KMS-11 (cell line): ENCODE measurements at regions not wholly inside any gene's neighbourhood (a gene's known extent, or its start where the extent isn't known, plus 50 kb on each side); places are given as distances from the start of the nearest gene placed in this dataset.

ENCODE experiments used
- H2AFZ ChIP-seq: fragments of 200-600 bp; sonication (generic); 2 replicates; pipeline ENCODE4 v1.6.1; 2016; ENCODE audit warnings: antibody characterized with exemption, mixed run types, low read depth
- H3K27ac ChIP-seq: fragments of 200-600 bp; sonication (generic); 2 replicates; pipeline ENCODE4 v1.6.1; 2016; ENCODE audit warnings: mild to moderate bottlenecking, mixed run types
- H3K27me3 ChIP-seq: fragments of 200-600 bp; sonication (generic); 2 replicates; pipeline ENCODE4 v1.6.1; 2017; ENCODE audit warnings: mild to moderate bottlenecking, low read depth, mixed run types, moderate library complexity; ENCODE audit not compliant: insufficient read depth
- H3K36me3 ChIP-seq: fragments of 200-600 bp; sonication (generic); 2 replicates; pipeline ENCODE4 v1.6.1; 2017; ENCODE audit warnings: mild to moderate bottlenecking, mixed run types; ENCODE audit not compliant: insufficient read depth
- H3K4me1 ChIP-seq: fragments of 200-600 bp; sonication (generic); 2 replicates; pipeline ENCODE4 v1.6.1; 2016; ENCODE audit warnings: mild to moderate bottlenecking, low read depth, mixed run types; ENCODE audit not compliant: poor library complexity, severe bottlenecking
- H3K4me2 ChIP-seq: fragments of 200-600 bp; sonication (generic); 2 replicates; pipeline ENCODE4 v1.7.0; 2016; ENCODE audit warnings: mild to moderate bottlenecking, mixed run types
- H3K4me3 ChIP-seq: fragments of 200-600 bp; sonication (generic); IDR thresholded peaks from 2 replicates; pipeline ENCODE4 v1.6.1; 2017; ENCODE audit warnings: low read depth, low read length, mixed read lengths; ENCODE audit not compliant: insufficient read depth
- H3K79me2 ChIP-seq: fragments of 200-600 bp; sonication (generic); 2 replicates; pipeline ENCODE4 v1.6.1; 2016; ENCODE audit warnings: low read depth, mixed run types; ENCODE audit not compliant: insufficient read depth
- H3K9ac ChIP-seq: fragments of 200-600 bp; sonication (generic); 2 replicates; pipeline ENCODE4 v1.6.1; 2016; ENCODE audit warnings: mild to moderate bottlenecking, mixed run types
- H4K20me1 ChIP-seq: fragments of 200-600 bp; sonication (generic); 2 replicates; pipeline ENCODE4 v1.6.1; 2016; ENCODE audit warnings: mild to moderate bottlenecking, mixed run types; ENCODE audit not compliant: insufficient read depth
- CTCF ChIP-seq: fragments of 200-600 bp; sonication (generic); conservative IDR thresholded peaks from 2 replicates; pipeline ENCODE4 v1.6.1; 2017; ENCODE audit warnings: low read depth, mild to moderate bottlenecking, antibody characterized with exemption, low read length, moderate library complexity, mixed read lengths

- H4K20me1 ChIP-seq = no peaks in the 10 kb centered on the region
- no peaks in the 10 kb centered on the region for H3K27me3 ChIP-seq
- H3K27ac ChIP-seq = no peak overlapping the region
- H3K4me1 ChIP-seq = no peaks in the 10 kb centered on the region
- no peak overlapping the region for H2AFZ ChIP-seq
- no peak overlapping the region for H3K9ac ChIP-seq
- 0 out of 2 replicates have a peak, but pooled peaks have one; percentile 15 for TF ChIP-seq CTCF
- no peak overlapping the region for H3K4me2 ChIP-seq
- H3K79me2 ChIP-seq = no peaks in the 10 kb centered on the region
- no peak overlapping the region for H3K4me3 ChIP-seq
- H3K36me3 ChIP-seq = no peaks in the 10 kb centered on the region
Measured at GRCh38 chr13:54185785-54186184, 1157.2 kb downstream of the OLFM4 start.

DNA sequence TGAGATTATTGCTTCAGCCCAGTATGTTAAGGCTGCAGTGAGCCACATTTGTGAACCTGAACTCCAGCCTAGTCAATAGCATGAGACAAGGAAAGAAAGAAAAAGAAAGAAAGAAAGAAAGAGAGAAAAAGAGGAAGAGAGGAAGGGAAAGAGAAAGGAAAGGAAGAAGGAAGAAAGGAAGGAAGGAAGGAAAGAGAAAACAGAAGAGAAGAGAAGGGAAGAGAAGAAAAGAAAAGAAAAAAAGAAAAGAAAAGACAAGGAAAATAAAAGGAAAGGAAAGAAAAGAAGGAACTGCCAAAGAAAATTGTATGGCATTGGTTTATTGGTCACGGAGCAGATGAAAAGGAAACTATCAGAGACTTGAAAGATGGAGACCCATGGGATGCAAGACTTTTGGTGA lies 1158.8 kb downstream of the OLFM4 start:
- no peaks in the 10 kb centered on the region for H4K20me1 ChIP-seq
- no peaks in the 10 kb centered on the region for H3K27me3 ChIP-seq
- TF ChIP-seq CTCF = no peak
- H3K36me3 ChIP-seq = no peaks in the 10 kb centered on the region
- H3K27ac ChIP-seq = no peak overlapping the region
- no peaks in the 10 kb centered on the region for H3K79me2 ChIP-seq
- H3K4me1 ChIP-seq = no peaks in the 10 kb centered on the region
- H3K4me2 ChIP-seq = no peak overlapping the region
- H3K4me3 ChIP-seq = no peak overlapping the region
- H3K9ac ChIP-seq = no peak overlapping the region
- no peak overlapping the region for H2AFZ ChIP-seq

DNA sequence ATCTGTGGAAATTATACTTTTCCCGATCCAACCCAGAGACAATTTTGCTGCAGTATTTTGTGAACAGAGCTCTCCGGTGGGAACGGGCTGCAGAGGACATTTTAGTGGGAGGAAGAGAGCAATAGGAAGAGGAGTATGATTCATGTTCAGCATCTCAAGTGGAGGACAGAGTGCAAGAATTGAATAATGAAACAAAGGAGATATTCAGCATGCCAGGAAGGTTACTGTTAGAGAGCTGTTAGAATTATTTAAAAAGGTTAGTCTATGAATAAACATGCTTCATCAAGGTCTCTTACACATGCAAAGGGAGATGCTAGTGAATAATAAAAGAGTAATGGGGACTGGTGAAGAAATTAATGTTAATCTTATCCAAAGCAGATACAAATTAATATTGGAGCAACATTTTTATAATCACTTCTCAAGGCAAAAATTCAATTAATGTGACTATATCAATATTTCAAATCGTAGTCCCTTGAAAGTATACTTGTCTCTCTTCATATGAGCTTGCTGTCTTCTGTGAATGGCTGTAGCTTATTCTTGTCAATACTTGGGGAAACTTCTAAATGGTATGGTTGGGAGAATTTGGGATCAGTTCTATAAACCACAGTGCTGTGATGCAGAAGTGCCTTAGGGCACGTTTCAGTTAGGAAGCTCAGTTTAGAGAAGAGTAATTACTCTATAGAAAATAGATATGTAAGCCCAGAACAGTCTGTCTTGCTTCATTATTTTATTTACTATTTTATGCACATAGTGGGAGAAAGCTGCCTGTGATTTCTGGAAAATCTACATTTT lies 1165.8 kb downstream of the OLFM4 start:
- Histone ChIP-seq H3K27me3 (no peaks in the 10 kb centered on the region), H3K4me1 (no peaks in the 10 kb centered on the region), H3K9ac (no peak overlapping the region), H4K20me1 (no peaks in the 10 kb centered on the region), H2AFZ (no peak overlapping the region), H3K27ac (no peak overlapping the region), H3K4me2 (no peak overlapping the region), H3K79me2 (no peaks in the 10 kb centered on the region), H3K4me3 (no peak overlapping the region), H3K36me3 (no peaks in the 10 kb centered on the region)
- no peak for TF ChIP-seq CTCF

GRCh38 chr13:54196684-54197083 lies 1168.1 kb downstream of the OLFM4 start:
- Histone ChIP-seq H3K9ac (no peak overlapping the region), H2AFZ (no peak overlapping the region), H3K27me3 (no peaks in the 10 kb centered on the region), H4K20me1 (no peaks in the 10 kb centered on the region), H3K27ac (no peak overlapping the region), H3K79me2 (no peaks in the 10 kb centered on the region), H3K36me3 (no peaks in the 10 kb centered on the region), H3K4me3 (no peak overlapping the region), H3K4me2 (no peak overlapping the region), H3K4me1 (no peaks in the 10 kb centered on the region)
- no peak for TF ChIP-seq CTCF
